ENCODE measurements at regions not wholly inside any gene's neighbourhood (a gene's known extent, or its start where the extent isn't known, plus 50 kb on each side); places are given as distances from the start of the nearest gene placed in this dataset.

- TF ChIP-seq CTCF (IDR thresholded peaks at IDR 0.05) (no peak), POLR2A (IDR thresholded peaks at IDR 0.05) (no peak)
Measured at GRCh38 chr2:15851076-15851693, 89.2 kb upstream of the MYCN start.

All from body of pancreas (tissue), 4 donors.